ENCODE measurements at regions not wholly inside any gene's neighbourhood (a gene's known extent, or its start where the extent isn't known, plus 50 kb on each side); places are given as distances from the start of the nearest gene placed in this dataset.

GRCh38 chr13:107574517-107575210 is 640.7 kb downstream of the LIG4 start:
- TF ChIP-seq EZH2 (IDR thresholded peaks at IDR 0.05; ENCODE audit: low read length, unreplicated experiment) = no peak
- TF ChIP-seq CTCF (conservative IDR thresholded peaks at IDR 0.05; ENCODE audit: low read depth, low read length) = no peak
- no peak for TF ChIP-seq EZH2phosphoT487 (IDR thresholded peaks at IDR 0.05; ENCODE audit: borderline replicate concordance, low read length)
- BruUV-seq (replicated peaks) = no TSS peak
- no peaks in the 10 kb centered on the region for H3K9me3 ChIP-seq (ENCODE audit: low read length)
- no peaks in the 10 kb centered on the region for H3K9me2 ChIP-seq (replicated peaks; ENCODE audit: low read length)
- H4K20me1 ChIP-seq (ENCODE audit: low read length) = no peaks in the 10 kb centered on the region
- no peaks in the 10 kb centered on the region for H3K4me1 ChIP-seq (ENCODE audit: insufficient read depth, low read length)
- no peak overlapping the region for H3K9ac ChIP-seq (ENCODE audit: low read length)
- H3K36me3 ChIP-seq (ENCODE audit: low read depth, low read length) = no peaks in the 10 kb centered on the region
- ChIA-PET POLR2A (ENCODE audit: unreplicated experiment) (no interaction called here), CTCF (no interaction called here)
- DNase-seq (no peak), ATAC-seq (no peak)
- no peak overlapping the region for H3K27ac ChIP-seq (ENCODE audit: low read length)
- no peaks in the 10 kb centered on the region for H3K79me2 ChIP-seq (ENCODE audit: low read length)
- no peak overlapping the region for H3K4me3 ChIP-seq (ENCODE audit: low read length)
- intact Hi-C loops (cut with micrococcal nuclease) = no loop called here
- no peaks in the 10 kb centered on the region for H3K27me3 ChIP-seq (ENCODE audit: low read length)
- no peaks in the 10 kb centered on the region for H3F3A ChIP-seq (ENCODE audit: low read length, unreplicated experiment)
- H3K4me2 ChIP-seq (ENCODE audit: low read length) = no peak overlapping the region
- no peak overlapping the region for H2AFZ ChIP-seq (ENCODE audit: low read length)

- Histone ChIP-seq H3K36me3 (ENCODE audit: low read depth, low read length) (no peaks in the 10 kb centered on the region), H3K4me3 (ENCODE audit: low read length) (no peak overlapping the region), H3K9me3 (ENCODE audit: low read length) (no peaks in the 10 kb centered on the region), H3K4me1 (ENCODE audit: insufficient read depth, low read length) (no peaks in the 10 kb centered on the region), H3K79me2 (ENCODE audit: low read length) (no peaks in the 10 kb centered on the region), H4K20me1 (ENCODE audit: low read length) (no peaks in the 10 kb centered on the region), H3K9me2 (replicated peaks; ENCODE audit: low read length) (no peaks in the 10 kb centered on the region), H3K27ac (ENCODE audit: low read length) (no peak overlapping the region), H3K9ac (ENCODE audit: low read length) (no peak overlapping the region), H3F3A (ENCODE audit: low read length, unreplicated experiment) (no peaks in the 10 kb centered on the region), H3K27me3 (ENCODE audit: low read length) (no peaks in the 10 kb centered on the region), H3K4me2 (ENCODE audit: low read length) (no peak overlapping the region), H2AFZ (ENCODE audit: low read length) (no peak overlapping the region)
- no peak for DNase-seq
- TF ChIP-seq CTCF (conservative IDR thresholded peaks at IDR 0.05; ENCODE audit: low read depth, low read length) (no peak), EZH2 (IDR thresholded peaks at IDR 0.05; ENCODE audit: low read length, unreplicated experiment) (no peak)
- POLR2A ChIA-PET (ENCODE audit: unreplicated experiment) = no interaction called here
- CTCF ChIA-PET = no interaction called here
- no peak for ATAC-seq
- no TSS peak for BruUV-seq (replicated peaks)
- intact Hi-C loops (cut with micrococcal nuclease) = no loop called here
Observed at GRCh38 chr13:107573184-107573583, 642.2 kb downstream of the LIG4 start.

GRCh38 chr13:107572156-107572555 is 643.2 kb downstream of the LIG4 start:
- Histone ChIP-seq H3K4me3 (ENCODE audit: low read length) (no peak overlapping the region), H3K79me2 (ENCODE audit: low read length) (no peaks in the 10 kb centered on the region)
- ATAC-seq = no peak

More at GRCh38 chr13:107572156-107572555, 643.2 kb downstream of the LIG4 start:
- Histone ChIP-seq H3K27me3 (ENCODE audit: low read length) (no peaks in the 10 kb centered on the region), H3K9ac (ENCODE audit: low read length) (no peak overlapping the region), H3K36me3 (ENCODE audit: low read depth, low read length) (no peaks in the 10 kb centered on the region), H3K27ac (ENCODE audit: low read length) (no peak overlapping the region), H3F3A (ENCODE audit: low read length, unreplicated experiment) (no peaks in the 10 kb centered on the region), H3K9me3 (ENCODE audit: low read length) (no peaks in the 10 kb centered on the region), H3K9me2 (replicated peaks; ENCODE audit: low read length) (no peaks in the 10 kb centered on the region), H2AFZ (ENCODE audit: low read length) (no peak overlapping the region), H3K4me2 (ENCODE audit: low read length) (no peak overlapping the region), H4K20me1 (ENCODE audit: low read length) (no peaks in the 10 kb centered on the region), H3K4me1 (ENCODE audit: insufficient read depth, low read length) (no peaks in the 10 kb centered on the region)
- BruUV-seq (replicated peaks) = no TSS peak
- CTCF ChIA-PET = no interaction called here
- TF ChIP-seq EZH2phosphoT487 (IDR thresholded peaks at IDR 0.05; ENCODE audit: borderline replicate concordance, low read length) (no peak), EZH2 (IDR thresholded peaks at IDR 0.05; ENCODE audit: low read length, unreplicated experiment) (no peak), CTCF (conservative IDR thresholded peaks at IDR 0.05; ENCODE audit: low read depth, low read length) (no peak)
- POLR2A ChIA-PET (ENCODE audit: unreplicated experiment) = no interaction called here
- intact Hi-C loops (cut with micrococcal nuclease) = no loop called here
- no peak for DNase-seq

All from PC-3 (cell line).